GM12872 (cell line): ENCODE measurements at regions not wholly inside any gene's neighbourhood (a gene's known extent, or its start where the extent isn't known, plus 50 kb on each side); places are given as distances from the start of the nearest gene placed in this dataset.

Experiments used
- TF ChIP-seq, protein P1 (sequence below): IDR thresholded peaks from 3 replicates; pipeline ENCODE4 v1.5.1; 2011; ENCODE audit warnings: low read depth, mild to moderate bottlenecking, low read length, moderate library complexity; ENCODE audit not compliant: insufficient read depth

DNA sequence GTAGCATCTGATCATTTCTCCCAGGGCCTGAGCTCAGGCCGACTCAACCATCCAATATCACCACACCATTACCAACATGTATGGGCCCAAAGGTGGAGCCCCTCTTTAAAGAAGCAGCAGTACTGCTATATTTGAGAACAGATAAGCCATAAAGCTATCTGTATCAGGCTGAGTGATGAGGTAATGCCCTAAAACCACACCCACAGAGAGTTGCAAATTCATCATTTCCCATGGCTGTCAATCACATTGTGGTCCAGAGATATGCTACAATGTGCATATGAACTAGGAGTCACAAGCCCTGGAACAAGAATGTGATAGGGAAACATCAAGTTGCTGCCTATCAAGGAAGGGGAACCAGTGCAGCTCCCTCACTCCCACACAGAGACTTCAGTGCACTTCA lies 52.6 kb upstream of the GALNT13 start:
- TF ChIP-seq, protein P1, sequence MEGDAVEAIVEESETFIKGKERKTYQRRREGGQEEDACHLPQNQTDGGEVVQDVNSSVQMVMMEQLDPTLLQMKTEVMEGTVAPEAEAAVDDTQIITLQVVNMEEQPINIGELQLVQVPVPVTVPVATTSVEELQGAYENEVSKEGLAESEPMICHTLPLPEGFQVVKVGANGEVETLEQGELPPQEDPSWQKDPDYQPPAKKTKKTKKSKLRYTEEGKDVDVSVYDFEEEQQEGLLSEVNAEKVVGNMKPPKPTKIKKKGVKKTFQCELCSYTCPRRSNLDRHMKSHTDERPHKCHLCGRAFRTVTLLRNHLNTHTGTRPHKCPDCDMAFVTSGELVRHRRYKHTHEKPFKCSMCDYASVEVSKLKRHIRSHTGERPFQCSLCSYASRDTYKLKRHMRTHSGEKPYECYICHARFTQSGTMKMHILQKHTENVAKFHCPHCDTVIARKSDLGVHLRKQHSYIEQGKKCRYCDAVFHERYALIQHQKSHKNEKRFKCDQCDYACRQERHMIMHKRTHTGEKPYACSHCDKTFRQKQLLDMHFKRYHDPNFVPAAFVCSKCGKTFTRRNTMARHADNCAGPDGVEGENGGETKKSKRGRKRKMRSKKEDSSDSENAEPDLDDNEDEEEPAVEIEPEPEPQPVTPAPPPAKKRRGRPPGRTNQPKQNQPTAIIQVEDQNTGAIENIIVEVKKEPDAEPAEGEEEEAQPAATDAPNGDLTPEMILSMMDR, result no peak

DNA sequence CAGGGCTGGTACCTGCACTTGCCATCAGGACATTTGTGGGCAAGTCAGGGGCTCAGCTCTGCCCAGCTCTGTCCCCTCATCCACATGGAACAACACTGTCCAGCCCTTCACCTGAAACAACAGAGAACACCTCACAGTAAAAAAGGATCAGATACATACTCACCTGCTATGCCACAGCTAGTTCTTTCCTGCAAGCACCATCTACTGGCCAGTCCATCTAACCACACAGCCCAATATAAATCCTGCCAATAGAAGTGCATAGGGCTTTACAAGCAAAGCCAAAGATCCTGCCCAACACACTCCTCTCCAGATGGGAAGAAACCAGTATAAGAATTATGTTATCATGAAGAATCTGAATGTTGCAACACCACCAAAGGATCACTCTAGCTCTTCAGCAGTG lies 52.2 kb upstream of the GALNT13 start:
- TF ChIP-seq, protein P1, result no peak
